ENCODE measurements at regions not wholly inside any gene's neighbourhood (a gene's known extent, or its start where the extent isn't known, plus 50 kb on each side); places are given as distances from the start of the nearest gene placed in this dataset.

DNA sequence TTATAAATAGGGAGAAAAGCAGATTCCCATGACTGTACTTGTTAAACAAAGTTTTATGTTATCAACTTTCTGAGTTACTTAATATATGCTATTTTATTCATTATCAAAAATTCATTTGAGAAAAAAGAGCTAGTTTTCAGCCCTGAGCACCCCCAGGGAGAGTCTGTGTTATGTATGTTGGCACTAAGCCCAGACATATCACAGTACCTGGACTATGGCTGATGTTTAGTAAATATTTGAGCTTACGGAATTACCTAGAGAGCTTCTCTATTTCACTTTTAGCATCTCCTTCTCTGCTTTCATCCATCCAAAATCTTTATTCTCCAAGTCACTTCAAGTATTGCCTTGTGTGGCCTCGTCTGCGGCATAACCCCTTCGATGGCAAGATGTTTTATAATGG lies 225.9 kb upstream of the PCSK5 start:
- POLR2A ChIA-PET, result no interaction called here

DNA sequence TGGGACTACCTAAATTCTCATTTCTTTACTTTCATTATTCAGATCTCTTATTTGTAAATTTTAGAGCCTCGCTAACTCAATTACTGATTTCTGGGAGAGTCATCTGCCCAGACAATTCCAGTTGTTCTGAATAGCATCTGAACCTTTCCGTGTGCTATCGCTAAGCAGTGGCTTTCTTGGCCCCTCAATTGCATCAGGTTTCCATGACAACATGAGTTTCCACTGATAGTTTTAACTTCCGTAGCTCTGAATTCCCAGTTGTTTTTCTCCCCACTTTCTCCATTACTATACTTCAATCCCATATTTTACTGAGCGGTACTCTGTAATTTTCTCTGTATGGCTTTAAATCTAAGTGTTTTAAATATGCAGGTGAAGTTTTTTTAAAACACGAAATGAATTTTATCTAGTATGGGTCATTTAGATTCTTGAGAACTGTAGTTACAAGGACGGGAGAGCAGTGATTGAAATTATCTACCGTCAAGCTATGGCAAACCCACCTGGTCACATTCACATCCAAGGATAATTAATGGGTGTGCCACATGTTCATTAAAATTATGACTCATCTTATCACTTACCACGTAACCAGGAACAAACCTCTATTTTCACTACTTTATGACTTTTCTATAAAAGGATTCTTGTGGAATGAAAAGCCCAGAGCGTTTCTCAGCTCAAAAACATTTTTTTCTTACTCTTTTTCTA lies 223.5 kb upstream of the PCSK5 start:
- Histone ChIP-seq H3K27ac (ENCODE audit: extremely low read depth, low read depth, low read length) (no peak overlapping the region), H3K9me3 (ENCODE audit: control insufficient read depth, insufficient read depth, low read depth, low read length) (no peaks in the 10 kb centered on the region), H3K36me3 (ENCODE audit: control insufficient read depth in 2 of 2, insufficient read depth in 1 of 2, low read length in 2 of 2) (no peaks in the 10 kb centered on the region), H3K4me3 (ENCODE audit: low read depth, low read length) (no peak overlapping the region), H3K4me1 (ENCODE audit: control insufficient read depth, insufficient read depth, low read length) (peaks cover 12% of the 10 kb centered on the region; the same call in 1 of the 2 replicates)
- CTCF ChIA-PET, result interaction anchor here (0.7 kb wide), 1 partner anchor 71 kb away, joined by 3 read pairs; no protein-coding TSS in a partner anchor
- TF ChIP-seq ZNF561 (tag by site-specific recombination; IDR thresholded peaks at IDR 0.05; ENCODE audit: borderline replicate concordance) (no peak), ZNF138 (tag by site-specific recombination; IDR thresholded peaks at IDR 0.05; ENCODE audit: borderline replicate concordance) (no peak), SETDB1 (IDR thresholded peaks at IDR 0.05; ENCODE audit: insufficient read length, low read length) (no peak), ZNF140 (tag by site-specific recombination; IDR thresholded peaks at IDR 0.05) (no peak), ZNF785 (tag by site-specific recombination; IDR thresholded peaks at IDR 0.05) (no peak)
- TF ChIP-seq, protein P1, sequence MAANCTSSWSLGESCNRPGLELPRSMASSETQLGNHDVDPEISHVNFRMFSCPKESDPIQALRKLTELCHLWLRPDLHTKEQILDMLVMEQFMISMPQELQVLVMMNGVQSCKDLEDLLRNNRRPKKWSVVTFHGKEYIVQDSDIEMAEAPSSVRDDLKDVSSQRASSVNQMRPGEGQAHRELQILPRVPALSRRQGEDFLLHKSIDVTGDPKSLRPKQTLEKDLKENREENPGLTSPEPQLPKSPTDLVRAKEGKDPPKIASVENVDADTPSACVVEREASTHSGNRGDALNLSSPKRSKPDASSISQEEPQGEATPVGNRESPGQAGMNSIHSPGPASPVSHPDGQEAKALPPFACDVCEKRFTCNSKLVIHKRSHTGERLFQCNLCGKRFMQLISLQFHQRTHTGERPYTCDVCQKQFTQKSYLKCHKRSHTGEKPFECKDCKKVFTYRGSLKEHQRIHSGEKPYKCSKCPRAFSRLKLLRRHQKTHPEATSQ (tag by site-specific recombination; IDR thresholded peaks at IDR 0.05), result no peak
- TF ChIP-seq, protein P2, sequence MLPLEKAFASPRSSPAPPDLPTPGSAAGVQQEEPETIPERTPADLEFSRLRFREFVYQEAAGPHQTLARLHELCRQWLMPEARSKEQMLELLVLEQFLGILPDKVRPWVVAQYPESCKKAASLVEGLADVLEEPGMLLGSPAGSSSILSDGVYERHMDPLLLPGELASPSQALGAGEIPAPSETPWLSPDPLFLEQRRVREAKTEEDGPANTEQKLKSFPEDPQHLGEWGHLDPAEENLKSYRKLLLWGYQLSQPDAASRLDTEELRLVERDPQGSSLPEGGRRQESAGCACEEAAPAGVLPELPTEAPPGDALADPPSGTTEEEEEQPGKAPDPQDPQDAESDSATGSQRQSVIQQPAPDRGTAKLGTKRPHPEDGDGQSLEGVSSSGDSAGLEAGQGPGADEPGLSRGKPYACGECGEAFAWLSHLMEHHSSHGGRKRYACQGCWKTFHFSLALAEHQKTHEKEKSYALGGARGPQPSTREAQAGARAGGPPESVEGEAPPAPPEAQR (tag by site-specific recombination; IDR thresholded peaks at IDR 0.05), result no peak
- POLR2A ChIA-PET, result interaction anchor here (0.5 to 0.8 kb wide), 3 partner anchors 27 to 223 kb away, joined by 3 to 6 read pairs (median 5); partner anchors contain the start of gene PCSK5

More for the DNA sequence above, 225.9 kb upstream of the PCSK5 start:
- H3K27ac ChIP-seq (ENCODE audit: extremely low read depth, low read depth, low read length), result no peak overlapping the region
- CTCF ChIA-PET, result interaction anchor here (0.6 to 1.2 kb wide), 3 partner anchors 16 to 77 kb away, joined by 3 read pairs; no protein-coding TSS in a partner anchor
- H3K4me3 ChIP-seq (ENCODE audit: low read depth, low read length), result no peak overlapping the region
- H3K4me1 ChIP-seq (ENCODE audit: control insufficient read depth, insufficient read depth, low read length), result peaks cover 5% of the 10 kb centered on the region; the same call in 1 of the 2 replicates
- H3K9me3 ChIP-seq (ENCODE audit: control insufficient read depth, insufficient read depth, low read depth, low read length), result no peaks in the 10 kb centered on the region
- H3K36me3 ChIP-seq (ENCODE audit: control insufficient read depth in 2 of 2, insufficient read depth in 1 of 2, low read length in 2 of 2), result no peaks in the 10 kb centered on the region
- TF ChIP-seq GLIS1 (tag by site-specific recombination; IDR thresholded peaks at IDR 0.05) (peak; percentile 43; the same call in 1 of the 2 replicates), ZNF24 (tag by site-specific recombination; IDR thresholded peaks at IDR 0.05) (no peak)

DNA sequence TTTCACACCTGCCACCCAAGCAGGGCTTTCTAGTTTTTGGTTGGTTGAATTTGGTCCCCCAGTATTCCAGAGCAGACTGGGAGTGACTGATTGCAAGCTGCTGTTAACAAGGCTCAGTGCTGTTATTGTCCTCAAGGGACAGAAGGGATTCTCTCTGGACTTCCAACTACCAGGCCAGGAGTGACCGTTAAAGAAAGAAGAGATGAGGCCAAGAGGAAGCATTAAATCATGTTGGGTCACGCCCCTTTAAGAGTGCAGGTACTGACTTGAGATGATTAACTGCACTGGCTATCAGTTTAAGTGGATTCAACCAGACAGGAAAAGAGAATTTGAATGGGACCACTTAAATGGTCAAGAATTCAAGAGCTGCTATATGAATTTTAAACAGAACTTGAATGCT lies 220.8 kb upstream of the PCSK5 start:
- no peak for TF ChIP-seq ZNF155 (tag by site-specific recombination; IDR thresholded peaks at IDR 0.05)
- TF ChIP-seq ZNF16 (tag by site-specific recombination; IDR thresholded peaks at IDR 0.05; ENCODE audit: low read depth), result no peak
- no peak for TF ChIP-seq ZBTB7A (tag by site-specific recombination; IDR thresholded peaks at IDR 0.05; ENCODE audit: low read depth)
- TF ChIP-seq ZFP41 (tag by site-specific recombination; IDR thresholded peaks at IDR 0.05; ENCODE audit: borderline replicate concordance), result no peak
- TF ChIP-seq, protein P3, sequence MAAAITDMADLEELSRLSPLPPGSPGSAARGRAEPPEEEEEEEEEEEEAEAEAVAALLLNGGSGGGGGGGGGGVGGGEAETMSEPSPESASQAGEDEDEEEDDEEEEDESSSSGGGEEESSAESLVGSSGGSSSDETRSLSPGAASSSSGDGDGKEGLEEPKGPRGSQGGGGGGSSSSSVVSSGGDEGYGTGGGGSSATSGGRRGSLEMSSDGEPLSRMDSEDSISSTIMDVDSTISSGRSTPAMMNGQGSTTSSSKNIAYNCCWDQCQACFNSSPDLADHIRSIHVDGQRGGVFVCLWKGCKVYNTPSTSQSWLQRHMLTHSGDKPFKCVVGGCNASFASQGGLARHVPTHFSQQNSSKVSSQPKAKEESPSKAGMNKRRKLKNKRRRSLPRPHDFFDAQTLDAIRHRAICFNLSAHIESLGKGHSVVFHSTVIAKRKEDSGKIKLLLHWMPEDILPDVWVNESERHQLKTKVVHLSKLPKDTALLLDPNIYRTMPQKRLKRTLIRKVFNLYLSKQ (tag by site-specific recombination; IDR thresholded peaks at IDR 0.05; ENCODE audit: borderline replicate concordance), result no peak
- no peak for TF ChIP-seq ZNF19 (tag by site-specific recombination; IDR thresholded peaks at IDR 0.05; ENCODE audit: low read depth)
- ChIA-PET POLR2A (no interaction called here), CTCF (interaction anchor here (0.6 to 0.7 kb wide), 2 partner anchors 12 to 77 kb away, joined by 3 to 4 read pairs; no protein-coding TSS in a partner anchor)
- H3K4me3 ChIP-seq (ENCODE audit: low read depth, low read length), result no peak overlapping the region
- peaks cover 14% of the 10 kb centered on the region; the same call in 1 of the 2 replicates for H3K4me1 ChIP-seq (ENCODE audit: control insufficient read depth, insufficient read depth, low read length)
- no peaks in the 10 kb centered on the region for H3K36me3 ChIP-seq (ENCODE audit: control insufficient read depth in 2 of 2, insufficient read depth in 1 of 2, low read length in 2 of 2)
- H3K9me3 ChIP-seq (ENCODE audit: control insufficient read depth, insufficient read depth, low read depth, low read length), result no peaks in the 10 kb centered on the region
- no peak overlapping the region for H3K27ac ChIP-seq (ENCODE audit: extremely low read depth, low read depth, low read length)

All from HEK293 (cell line).